HS-5 (cell line): ENCODE measurements at regions not wholly inside any gene's neighbourhood (a gene's known extent, or its start where the extent isn't known, plus 50 kb on each side); places are given as distances from the start of the nearest gene placed in this dataset.

Experiments
- DNase-seq: peaks from one replicate; pipeline ENCODE4 v3.0.0-alpha.2; 2012; ENCODE audit warnings: low read depth

DNA sequence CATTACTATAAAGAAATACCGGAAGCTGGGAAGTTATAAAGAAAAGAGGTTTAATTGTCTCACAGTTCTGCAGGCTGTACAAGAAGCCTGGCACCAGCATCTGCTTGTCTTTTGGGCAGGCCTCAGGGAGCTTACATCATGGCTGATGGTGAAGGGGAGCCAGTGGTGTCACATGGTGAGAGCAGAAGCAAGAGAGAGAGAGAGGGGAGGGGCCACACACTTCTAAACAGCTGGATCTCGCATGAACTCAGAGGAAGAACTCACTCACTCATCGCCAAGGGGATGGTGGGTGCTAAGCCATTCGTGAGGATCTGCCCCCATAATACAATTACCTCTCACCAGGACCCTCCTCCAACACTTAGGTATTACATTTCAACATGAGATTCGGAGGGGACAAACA lies 51.8 kb upstream of the ANKRD34C start:
- no peak for DNase-seq

DNA sequence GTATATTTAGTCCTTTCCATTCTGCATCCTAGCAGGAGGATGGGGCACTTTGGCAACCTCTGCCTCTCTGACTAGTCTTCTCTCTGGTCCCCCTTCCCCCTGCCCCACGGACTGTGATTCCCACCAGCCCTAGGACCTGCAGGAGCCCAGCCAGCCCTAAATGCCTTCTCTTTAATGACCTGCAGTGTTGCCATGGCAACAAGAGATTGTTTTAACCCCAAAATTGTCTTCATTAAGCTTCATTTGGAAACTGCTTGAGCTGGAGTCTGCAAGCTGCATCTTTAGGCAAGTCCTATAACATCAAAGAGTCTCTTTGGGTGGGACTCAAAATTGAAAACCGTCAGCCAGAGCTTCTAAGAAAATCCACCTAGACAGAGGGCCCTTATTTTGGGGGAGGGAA lies 59.7 kb upstream of the ANKRD34C start:
- no peak for DNase-seq

DNA sequence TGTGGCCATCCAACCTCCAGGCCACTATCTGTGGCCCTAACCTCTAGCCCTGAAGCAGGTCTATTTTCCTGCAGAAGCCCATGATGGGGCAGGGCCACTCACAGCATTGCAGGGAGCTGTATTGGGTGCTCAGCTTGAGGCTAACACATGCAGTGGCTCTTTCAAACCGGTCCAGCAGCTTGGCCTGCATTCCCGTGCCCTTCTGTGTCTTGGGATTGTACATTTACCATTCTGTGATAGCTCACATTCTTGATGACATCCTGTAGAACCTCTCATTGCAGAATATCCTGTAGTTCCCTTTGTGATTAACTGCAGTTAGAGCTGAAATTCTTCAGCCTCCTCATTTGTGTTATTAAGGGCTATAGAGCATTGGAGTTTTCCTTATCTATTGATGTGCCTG lies 60.8 kb upstream of the ANKRD34C start:
- no peak for DNase-seq

DNA sequence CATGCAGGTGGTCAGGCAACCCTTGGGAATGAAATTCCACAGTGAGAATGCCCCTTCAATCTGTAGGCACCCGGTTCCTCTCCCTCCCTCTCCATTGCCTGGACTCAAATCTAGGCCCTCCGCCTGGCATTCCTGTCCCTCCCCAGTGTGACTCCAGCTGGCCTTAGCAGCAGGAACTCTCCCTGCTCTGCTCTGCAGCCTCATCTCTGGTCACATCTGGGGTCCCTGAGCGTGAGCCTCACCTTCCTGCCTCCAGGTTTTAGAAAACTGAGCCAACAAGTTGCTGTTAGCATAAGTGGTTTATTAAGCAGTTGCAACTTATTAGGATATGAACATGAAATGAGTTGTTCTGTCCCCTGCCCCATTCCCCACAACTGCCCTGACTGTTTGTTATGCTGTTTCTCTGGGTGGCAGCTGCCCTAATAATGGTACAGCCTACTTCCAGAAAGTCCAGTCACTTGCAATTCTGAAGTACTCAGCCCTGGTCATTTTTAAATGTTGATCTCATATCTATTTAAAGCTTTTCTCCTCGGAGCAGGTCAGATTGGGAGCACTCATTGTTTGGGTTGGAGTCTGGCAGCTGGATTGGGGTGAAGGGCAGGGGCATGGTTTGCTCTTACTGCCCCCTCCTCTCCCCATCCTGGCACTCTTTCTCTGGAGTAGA lies 63.0 kb upstream of the ANKRD34C start:
- DNase-seq: no peak

DNA sequence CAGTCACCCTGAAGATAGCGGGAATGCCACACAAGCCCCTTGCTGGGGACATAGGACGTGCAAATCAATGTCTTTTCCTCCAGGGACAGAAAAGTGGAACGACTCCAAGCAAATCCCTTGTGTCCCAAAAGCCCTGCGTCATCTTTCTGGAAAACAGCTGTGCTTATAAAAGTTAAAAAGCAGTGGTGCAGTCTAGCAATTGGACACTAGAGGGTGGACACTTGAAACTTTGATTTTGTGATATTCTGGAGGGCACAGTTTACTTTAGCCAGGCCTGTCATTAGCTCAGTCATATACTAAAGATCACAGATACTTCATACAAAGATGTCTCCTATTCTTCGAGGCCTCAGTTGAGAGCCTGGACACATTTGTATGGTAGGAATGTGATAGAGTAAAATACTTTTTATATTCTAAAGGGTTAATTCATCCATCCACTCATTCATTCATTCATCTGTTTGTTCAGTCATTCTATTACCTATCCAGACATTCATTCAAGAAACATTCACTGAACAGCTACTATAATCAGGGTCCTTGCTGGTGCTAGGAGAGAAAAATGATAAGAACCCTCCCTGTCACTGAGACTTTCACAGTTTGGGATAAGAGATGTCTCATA lies 63.8 kb upstream of the ANKRD34C start:
- no peak for DNase-seq

DNA sequence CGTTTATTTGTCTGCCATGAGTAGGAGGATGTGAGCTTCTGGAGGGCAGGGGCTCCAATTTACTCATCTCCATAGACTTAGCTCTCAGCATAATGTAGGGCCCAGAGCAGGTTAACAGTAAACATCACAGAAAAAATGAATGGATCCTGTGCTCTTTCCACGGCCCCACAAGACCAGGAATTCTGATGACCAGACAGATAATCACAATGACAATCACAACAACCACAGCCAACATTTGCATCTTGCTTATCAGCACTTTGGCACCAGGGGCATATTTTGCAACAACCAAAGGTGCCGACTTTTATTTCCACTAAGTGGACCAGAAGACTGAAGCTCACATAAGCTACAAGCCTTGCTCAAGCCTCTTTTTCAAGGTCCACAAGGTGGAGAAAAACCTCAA lies 68.9 kb upstream of the ANKRD34C start:
- DNase-seq: no peak

DNA sequence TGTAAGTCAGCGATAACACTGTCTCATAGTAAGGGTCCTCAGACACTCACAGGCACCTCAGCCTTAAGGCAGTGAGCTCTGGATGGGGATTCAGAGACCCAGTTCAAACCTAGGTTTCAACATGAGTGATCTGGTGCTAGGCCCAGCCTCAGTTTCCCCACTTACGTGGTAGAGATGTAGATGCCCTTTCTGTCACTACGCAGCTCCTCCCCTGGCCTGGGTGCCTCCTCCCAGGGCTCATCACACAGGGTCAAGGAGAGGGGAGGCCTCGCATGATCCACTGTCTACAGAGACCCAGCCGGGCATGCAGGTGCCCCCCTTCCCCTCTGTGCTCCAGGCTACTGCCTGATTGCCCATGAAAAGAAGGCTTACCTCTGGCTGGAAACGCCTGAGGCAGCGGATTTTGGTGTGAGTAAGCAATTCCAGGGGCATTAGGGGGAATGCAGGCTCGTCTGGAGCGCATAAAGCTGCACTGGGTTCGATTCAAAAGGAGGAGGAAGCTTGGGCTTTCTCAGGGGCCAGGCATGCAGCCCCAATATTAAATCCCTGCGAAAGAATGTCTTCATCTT lies 69.8 kb upstream of the ANKRD34C start:
- DNase-seq: no peak

DNA sequence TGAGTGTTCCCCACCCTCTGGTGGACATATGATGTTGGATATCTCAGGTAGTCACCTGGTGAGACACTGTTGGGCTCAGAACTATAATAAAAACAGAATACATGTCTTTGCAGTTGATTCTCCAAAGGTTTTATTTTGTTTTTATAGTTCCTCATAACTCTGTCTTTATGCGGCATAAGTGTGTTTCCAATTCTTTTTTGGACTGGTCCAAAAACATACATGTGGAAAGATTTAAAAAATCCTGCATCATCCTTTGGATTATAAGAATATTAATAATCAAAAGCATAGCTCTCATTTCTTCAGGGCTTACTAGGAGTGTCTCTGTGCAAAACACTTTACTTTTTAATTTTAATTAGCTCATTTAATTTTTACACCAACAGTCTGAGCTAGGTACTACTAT lies 71.0 kb upstream of the ANKRD34C start:
- DNase-seq: no peak

DNA sequence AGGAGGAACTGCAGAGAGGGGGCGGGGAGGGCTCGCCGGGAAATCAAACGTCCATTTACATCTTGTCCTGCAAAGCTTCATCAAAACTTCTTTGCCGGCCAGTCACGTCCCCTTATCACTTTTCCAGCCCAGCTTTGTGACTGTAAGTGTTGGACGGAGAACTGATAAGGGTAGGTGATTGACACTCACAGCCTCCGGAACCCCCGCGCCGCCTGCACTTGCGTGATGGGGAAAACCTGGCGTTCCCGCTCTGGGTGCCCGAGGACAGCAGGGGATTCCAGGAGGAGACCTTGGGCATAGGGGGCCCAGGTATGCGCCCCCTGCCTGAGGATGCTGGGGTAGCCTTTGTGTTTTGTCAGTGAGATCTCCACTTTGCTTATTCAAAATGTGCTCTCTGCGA lies 72.8 kb upstream of the ANKRD34C start:
- DNase-seq: no peak

DNA sequence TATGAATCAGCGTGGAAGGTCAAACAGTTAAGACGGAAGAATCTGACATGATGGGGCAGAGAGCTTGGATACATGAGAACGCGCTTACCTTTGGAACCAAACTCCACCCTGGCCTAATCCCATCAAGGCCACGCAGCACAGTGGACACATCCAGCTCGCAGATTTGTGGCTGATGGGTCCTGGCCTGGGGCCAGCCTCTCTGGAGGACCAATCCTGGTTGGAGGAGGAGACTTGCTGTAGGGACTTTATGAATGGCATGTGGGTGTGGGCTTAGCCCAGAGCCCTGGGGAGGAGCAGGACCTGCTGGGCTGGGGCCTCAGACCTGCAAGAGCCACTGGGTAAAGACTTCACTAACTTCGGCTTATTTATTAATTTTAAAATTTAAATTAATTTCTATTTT lies 73.4 kb upstream of the ANKRD34C start:
- no peak for DNase-seq

DNA sequence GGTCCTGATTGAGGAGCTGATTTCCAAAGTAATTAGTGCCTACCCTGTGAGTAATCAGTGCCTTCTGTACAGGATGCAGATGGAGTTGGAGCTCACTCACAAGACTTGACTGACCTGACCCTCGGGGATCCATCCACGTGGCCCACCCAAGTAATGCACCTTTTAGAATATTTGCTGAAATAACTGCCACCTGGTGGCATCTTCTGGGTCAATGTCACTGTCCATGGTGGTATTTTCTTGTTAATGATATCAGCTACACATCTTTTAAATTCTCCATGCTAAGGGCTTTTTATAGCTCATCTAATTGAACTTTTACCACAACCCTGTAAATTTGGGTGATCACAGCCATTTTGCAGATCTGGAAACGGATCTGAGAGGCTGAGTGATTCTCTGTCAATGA lies 74.3 kb upstream of the ANKRD34C start:
- DNase-seq: no peak

DNA sequence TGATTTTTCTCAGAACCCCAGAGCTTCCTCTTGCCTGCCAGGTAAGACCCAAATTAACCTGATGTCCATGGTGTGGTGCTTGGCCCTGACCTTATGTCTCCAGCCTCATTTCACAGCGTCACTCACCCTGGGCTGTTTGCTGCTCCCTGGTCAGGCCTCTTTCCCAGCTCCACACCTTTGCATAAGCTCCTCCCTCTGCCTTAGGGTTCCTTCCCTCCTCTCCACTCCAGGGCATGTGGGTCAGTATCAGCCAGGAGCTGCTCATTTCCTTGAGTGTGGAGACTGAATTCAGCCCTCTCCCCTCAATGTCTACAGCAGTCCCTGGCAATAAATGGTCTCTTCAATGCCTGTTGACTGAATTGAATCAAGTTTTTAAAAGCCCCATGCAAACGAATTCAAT lies 75.6 kb upstream of the ANKRD34C start:
- DNase-seq: no peak

DNA sequence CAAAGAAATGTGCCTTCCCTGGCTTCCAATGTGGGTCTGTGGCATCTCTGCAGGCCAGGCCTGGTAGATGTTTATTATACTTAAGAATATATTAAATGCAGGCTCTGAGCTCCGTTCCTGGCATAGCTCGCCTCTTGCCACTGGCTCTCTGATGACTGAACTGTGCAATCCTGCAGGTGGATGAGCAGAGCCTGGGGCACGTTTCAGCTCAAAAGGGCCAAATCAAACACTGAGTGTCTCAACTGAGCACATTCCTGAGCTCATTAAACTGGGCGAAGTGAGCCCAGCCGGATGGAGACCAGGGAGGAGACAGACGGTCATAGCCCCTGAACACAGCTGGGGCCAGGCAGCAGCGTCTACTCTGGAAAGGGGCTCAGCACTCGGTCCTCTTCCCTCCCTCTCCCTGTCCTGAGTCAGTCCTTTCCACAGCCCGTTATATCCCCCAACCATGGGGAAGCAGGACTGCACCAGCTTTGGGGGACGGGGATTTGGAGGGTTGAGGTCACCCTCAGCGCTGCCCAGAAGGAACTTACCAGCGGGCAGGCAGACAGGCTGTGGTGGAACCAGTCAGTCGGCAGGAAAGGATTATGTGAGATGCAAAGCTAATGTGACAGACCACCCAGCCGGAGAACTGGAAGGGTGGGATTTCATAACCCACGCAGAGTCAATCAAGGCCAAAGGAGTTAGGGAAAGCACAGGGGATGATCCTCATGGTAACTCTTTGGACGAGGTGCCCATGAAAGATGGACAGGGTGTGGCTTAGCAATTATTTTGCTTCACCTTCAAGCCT lies 77.4 kb upstream of the ANKRD34C start:
- no peak for DNase-seq

DNA sequence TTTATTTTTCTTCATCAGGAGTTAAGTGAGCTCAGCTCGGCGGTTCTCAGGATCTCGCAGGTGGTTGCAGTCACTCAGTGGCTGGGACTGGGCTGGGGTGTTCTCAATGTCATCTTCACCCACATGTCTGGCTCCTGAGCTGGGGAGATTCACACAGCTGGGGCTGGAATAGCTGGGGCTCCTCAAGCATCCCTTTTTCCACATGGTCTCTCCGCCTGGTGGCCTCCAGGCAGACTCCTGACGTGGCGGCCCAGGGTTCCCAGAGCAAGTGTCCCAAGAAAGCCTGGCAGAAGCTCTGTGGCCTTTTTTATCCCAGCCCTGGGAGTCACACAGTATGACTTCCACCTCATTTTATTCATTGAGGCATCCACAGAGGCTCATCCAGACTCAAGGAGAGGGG lies 84.1 kb upstream of the ANKRD34C start:
- DNase-seq: no peak

DNA sequence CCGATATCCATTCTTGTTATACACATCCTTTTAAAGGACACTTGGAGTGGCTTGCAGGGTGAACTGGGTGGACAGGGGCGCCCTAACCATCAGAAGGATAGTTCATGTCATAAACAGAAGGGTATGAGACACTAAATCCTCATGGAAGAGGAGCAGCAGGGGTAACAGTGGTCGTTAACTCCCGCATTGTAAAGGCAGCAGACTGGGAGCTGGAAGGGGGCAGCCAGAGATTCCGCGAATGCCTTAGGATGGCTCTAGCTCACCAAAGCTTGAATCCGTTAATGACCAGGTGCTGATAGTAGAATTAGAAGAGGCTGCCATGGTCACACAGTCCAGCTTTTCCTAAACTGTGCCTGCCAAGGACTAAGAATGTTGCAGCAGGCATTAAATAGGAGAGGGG lies 85.2 kb upstream of the ANKRD34C start:
- no peak for DNase-seq

DNA sequence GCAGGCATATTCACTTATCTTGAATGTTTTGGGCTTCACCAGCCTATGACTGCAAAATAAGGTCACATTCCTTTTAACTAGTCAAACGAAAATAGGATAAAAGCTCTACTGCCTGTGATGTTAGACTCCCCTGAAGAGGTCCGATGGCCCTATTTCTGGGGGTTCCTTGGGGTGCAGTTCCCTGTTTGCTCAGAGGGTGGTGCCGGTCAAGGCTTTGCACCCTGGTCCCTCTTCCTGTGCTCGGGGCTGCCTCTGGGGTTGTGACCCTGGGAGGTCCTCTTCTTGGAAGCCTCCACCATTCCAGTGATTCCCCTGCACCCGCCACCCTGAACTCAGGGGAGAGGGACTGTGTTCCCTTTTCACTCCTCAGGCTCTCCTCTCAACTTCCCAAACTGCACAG lies 86.7 kb upstream of the ANKRD34C start:
- DNase-seq: no peak

DNA sequence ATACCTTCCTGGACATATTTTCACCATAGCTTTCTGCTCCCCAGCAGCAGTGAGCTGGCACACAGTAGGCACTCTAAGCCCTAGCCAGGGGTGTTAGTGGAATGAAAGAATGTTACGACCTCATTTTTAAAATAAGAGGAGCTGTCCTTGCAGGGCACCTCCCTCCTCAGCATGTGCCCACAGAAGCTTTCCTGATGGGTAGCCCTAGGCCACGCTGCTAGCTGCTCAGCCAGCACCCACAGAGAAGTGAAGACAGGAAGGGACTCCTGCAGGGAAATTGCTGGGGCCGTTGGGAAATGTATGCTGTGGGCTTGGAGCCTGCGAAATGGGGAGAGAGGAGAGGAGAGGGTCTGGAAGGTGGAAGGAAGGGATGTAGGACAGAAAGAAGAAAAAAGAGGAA lies 87.3 kb upstream of the ANKRD34C start:
- DNase-seq: no peak

DNA sequence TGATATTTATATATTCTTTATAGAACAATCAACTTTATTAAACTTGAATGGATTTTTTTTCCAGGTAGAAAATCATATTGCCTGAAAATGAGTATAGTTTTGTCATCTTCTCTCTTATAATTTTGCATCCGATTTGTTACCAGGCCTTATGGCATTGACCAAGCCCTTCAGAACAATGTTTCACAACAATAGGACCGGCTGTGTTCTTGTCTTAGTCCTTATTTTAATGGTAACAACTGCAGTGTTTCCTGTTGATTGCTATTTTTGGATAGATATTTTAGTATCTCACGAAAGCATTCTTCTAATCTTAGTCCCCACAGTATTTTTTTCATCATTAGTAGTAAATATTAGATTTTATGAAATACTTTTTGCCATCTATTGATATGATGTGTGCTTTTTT lies 88.1 kb upstream of the ANKRD34C start:
- no peak for DNase-seq

DNA sequence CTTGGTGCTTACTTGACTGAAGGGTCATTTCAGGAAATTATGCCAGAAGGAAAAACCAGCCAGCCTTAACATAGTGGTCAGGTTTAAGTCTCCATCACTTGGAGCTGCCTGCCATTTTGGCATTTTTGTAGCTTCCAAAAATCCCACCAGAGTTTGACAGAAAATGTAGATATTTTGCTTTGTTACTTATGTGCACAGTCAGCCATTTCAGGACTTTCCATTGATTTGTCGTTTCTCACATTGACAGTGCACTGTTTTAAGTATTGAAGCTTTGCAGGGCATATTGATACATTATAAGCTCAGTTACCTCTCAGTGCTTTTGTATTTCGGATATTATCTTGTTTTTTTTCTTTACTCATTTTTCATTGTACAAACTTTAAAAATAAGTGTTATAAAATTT lies 89.0 kb upstream of the ANKRD34C start:
- DNase-seq: no peak

DNA sequence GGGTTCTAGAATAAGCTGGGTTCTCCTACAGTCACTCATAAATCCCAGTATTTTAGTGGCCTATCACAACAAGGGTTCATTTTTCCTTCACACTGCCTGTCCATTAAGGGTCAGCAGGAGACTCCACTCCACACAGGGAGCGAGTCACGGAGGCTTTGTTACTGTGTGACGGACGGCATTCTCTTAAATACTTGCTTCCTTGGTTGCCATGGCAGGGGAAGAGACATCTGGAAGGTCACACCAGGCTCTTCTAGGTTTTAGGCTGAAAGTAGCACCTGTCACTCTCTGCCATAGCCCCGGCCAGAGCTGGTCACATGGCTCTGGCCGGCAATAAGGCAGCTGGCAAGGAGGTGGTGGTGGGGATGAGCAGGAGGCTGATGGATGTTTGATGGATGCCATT lies 89.4 kb upstream of the ANKRD34C start:
- DNase-seq: no peak

DNA sequence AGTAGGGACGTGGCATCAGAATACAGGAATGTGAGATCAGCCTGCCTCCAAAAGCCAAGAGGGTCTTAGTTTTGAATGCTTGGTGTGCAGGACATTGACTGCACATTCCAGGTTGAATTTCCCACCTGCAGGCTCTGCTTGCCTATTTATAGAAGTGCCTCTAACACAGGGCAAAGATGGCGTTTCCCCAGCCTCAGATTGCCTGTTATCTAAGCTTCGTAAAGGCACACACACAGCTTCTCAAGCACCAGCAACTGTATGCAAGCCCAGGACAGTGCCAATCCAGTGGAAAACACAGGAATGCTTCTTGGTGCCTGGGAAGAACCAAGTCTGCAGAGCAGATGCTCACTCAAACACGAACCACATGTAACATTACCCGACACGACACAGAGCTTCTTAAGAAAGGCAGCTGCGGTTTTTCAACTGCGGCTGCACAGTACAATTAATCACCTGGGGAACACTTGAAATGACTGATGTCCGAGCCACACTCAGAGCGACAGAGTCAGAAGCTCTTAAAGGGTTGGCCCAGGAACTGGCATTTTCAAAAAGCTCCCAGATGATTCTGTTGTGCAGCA lies 90.0 kb upstream of the ANKRD34C start:
- DNase-seq: no peak

DNA sequence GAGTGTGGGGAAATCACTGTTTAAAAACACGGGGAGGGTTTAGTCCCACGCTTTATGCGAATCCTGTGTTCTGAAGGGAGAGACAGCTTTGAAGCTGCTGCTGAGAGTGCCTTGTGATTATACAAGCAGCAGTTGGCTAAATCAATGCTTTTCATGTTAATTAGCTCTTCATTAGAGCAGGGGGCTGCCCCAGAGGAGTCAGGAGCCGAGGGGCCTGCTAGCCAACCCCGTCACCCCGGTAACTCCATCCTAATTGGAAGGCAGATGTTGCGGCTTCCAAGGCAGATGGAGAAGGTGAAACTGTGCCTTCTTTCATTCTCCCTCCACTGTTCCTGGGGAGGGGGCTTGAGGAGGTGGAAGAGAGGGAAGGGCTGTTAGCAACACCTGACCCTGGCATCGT lies 92.4 kb upstream of the ANKRD34C start:
- DNase-seq: no peak

DNA sequence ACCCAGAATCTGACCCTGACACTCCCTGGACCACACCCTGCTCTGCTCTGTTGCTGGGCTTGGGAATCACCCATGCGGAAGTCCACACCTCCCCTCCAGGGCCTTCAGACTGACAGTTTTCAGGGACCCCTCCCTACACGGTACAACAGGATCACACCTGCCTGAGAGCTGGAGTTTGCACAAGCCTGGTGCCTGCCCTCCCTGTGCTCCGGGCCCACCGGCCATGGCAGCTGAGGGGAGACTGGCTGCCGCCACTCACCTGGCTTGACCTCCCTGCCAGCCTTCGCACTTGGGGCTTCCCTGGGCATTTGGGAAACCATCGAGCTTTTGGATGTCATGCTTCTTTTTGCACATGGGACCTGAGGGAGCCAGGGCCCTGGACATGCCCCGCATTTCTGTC lies 95.9 kb upstream of the ANKRD34C start:
- no peak for DNase-seq
